ENCODE measurements at regions not wholly inside any gene's neighbourhood (a gene's known extent, or its start where the extent isn't known, plus 50 kb on each side); places are given as distances from the start of the nearest gene placed in this dataset.
A peak's percentile ranks its signal among the peaks of the same experiment; 100 is the strongest.
"Not testable (repeated sequence)": the region's sequence is repeated elsewhere in the genome, so short reads cannot be mapped to it uniquely, and the experiment has no call there.

- peak; percentile 21 for DNase-seq (ENCODE audit: low read depth)
Measured at GRCh38 chr9:79431019-79431679, 140.6 kb upstream of the TLE4 start.

GRCh38 chr9:79432485-79432884 is 139.3 kb upstream of the TLE4 start:
- DNase-seq (ENCODE audit: low read depth) = no peak

DNA sequence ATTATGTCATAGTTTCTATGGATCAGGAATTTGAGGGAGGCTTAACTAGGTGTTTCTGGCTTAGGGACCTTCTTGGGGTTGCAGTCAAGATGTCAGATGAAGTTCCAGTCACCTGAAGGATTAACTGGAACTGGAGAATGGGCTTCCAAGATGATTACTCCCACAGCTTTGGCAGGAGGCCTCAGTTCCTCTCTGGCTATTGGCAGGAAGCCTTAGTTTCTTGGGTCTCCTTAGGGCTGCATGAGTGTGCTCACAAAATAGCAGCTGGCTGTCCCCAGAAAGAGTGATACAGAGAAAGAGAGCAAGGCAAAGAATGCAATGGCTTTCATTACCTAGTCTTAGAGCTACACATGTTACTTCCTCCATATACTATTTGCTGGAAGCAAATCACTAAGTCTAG is 138.1 kb upstream of the TLE4 start:
- peak; percentile 15 for DNase-seq (ENCODE audit: low read depth)

DNA sequence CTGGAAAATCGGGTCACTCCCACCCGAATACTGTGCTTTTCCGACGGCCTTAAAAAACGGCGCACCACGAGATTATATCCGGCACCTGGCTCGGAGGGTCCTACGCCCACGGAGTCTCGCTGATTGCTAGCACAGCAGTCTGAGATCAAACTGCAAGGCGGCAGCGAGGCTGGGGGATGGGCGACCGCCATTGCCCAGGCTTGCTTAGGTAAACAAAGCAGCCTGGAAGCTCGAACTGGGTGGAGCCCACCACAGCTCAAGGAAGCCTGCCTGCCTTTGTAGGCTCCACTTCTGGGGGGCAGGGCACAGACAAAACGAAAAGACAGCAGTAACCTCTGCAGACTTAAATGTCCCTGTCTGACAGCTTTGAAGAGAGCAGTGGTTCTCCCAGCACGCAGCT is 132.5 kb upstream of the TLE4 start:
- DNase-seq (ENCODE audit: low read depth) = not testable (repeated sequence)

DNA sequence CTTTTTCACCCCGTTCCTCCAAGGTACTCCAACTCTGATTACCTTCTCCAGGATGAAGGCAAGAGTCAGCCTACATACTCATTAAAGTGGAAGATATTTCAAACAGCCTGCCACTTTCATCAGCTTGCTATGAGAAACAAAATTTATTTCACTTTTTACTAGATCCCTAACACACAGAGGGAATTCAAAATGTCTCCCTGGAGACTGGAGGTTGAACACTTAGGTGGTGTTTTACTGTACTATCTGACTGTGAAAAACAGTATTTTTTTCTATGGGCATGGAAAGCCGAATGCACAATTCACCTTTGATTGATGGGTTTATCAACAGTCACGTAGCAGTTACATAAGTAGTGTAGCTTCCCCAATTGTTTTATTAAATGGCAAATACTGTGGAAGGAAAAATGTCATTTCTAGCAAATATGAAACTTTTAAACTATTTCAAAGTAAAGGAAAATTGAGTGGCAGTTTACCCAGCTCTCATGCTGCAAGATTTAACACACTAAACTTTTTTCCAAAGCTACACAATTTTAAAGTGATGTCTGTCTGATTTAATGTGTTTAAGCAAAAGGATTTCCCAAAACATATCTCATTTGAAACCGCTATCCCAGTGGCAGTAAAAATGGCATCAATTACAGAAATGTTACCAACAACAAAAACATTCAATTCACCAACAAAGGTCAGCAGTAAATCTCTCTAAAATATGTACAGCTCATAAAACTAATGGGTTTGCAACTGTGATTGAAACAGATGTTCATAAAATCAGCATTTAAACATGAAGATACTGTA is 125.0 kb upstream of the TLE4 start:
- no peak for DNase-seq (ENCODE audit: low read depth)

GRCh38 chr9:79447308-79447605 is 124.5 kb upstream of the TLE4 start:
- DNase-seq (ENCODE audit: low read depth) = no peak

DNA sequence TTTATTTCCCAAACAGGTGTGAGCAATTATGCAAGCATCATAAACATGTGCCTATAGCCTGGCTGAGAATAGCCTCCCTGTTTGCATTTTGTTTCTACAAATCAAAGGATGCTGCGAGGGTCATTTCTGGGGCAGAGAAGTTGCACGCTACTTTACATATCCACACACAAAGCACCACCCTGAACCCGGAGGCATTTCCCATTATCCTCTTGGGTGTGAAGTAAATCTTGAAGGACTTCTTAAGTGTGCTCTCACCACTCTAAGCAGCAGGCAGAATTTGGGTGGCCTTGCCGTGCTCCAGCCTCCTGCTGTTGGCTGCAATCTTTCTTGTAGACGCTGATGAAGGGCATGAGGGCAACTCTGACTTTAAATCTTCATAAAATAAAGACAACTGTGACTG is 124.0 kb upstream of the TLE4 start:
- DNase-seq (ENCODE audit: low read depth) = no peak

GRCh38 chr9:79452265-79452664 is 119.5 kb upstream of the TLE4 start:
- no peak for DNase-seq (ENCODE audit: low read depth)

GRCh38 chr9:79461712-79462111 is 110.1 kb upstream of the TLE4 start:
- DNase-seq (ENCODE audit: low read depth) = no peak

- no peak for DNase-seq (ENCODE audit: low read depth)
Measured at GRCh38 chr9:79465156-79465555, 106.6 kb upstream of the TLE4 start.

GRCh38 chr9:79469164-79469563 is 102.6 kb upstream of the TLE4 start:
- no peak for DNase-seq (ENCODE audit: low read depth)

GRCh38 chr9:79470954-79471353 is 100.8 kb upstream of the TLE4 start:
- no peak for DNase-seq (ENCODE audit: low read depth)

GRCh38 chr9:79471580-79472543 is 99.9 kb upstream of the TLE4 start:
- peak; percentile 76 for DNase-seq (ENCODE audit: low read depth)

DNA sequence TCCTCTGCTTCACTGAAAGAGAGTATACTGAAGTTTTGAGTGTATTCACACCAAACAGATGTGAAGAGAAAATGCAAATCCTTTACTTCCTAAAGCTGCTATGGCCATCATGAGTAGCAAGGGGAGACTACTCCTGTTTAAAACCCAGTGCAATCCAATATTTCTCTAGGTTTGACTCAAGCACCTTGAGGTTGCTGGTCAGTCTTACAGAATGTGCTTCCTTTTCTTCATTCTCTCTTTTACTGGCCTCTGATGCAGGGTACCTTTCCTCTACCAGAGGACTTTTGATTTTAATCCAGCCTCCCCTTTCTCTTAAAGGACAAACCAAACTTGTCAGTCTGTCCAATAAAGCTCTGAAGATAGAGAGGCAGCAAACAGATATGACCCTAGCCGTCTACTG is 98.1 kb upstream of the TLE4 start:
- DNase-seq (ENCODE audit: low read depth) = no peak

- DNase-seq (ENCODE audit: low read depth) = no peak
Measured at GRCh38 chr9:79477241-79477840, 94.4 kb upstream of the TLE4 start.

- DNase-seq (ENCODE audit: low read depth) = peak; percentile 51
Measured at GRCh38 chr9:79477955-79478771, 93.6 kb upstream of the TLE4 start.

DNA sequence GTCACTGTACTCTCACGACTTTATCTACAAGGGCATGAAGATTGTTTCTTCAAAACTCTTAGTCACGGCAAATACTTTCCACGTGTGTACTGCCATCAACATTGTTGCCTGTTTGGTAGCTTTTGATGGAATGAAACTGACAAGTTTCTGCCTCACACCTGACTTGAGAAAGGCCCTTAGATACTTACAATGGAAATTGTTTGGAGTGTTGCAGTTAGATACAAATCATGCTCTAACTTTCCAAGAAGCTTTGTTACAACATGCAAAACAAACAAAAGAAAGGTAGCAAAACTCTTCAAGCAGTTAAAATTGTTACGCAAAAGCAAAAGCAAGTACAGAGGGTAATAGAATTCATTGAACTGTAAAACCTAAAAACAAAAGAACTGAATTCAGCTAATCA is 91.1 kb upstream of the TLE4 start:
- DNase-seq (ENCODE audit: low read depth) = no peak

GRCh38 chr9:79481846-79482477 is 89.8 kb upstream of the TLE4 start:
- DNase-seq (ENCODE audit: low read depth) = no peak

GRCh38 chr9:79485258-79485657 is 86.5 kb upstream of the TLE4 start:
- DNase-seq (ENCODE audit: low read depth) = no peak

DNA sequence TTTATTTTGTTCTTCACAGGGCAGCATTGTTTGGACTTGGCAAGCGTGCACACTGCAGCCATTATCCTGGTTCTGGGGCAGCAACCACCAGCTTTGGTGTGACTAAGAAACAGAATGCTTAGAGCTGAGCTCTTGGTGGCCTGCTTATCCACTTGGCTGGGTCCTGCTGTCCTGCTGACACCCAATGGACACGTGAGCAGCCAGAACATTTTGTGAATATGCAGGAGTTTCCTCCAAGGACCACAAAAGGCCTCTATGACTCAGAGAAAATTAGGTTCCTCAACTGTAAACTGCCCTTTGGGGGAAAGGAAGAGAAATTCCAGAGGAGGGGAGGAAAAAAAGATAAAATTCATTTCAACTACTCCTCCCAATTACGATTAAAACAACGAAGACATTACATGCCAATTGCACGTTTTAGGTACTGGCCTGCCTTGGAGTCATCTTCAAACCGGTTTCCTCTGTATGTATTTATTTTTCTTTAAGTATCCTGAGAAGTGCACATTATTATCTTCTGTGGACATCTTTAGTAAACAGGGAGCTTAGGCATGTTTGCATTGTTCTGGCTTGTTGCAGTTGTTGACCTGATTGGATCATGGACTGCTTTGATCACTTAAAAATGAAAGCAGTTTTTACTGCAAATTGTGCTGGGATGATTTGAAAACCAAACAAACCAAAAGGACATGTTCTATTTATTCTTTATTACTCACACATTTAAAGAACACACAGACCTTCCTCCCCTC is 82.3 kb upstream of the TLE4 start:
- peak; percentile 99 for DNase-seq (ENCODE audit: low read depth)

Measured in M059J (cell line).